ENCODE measurements at regions not wholly inside any gene's neighbourhood (a gene's known extent, or its start where the extent isn't known, plus 50 kb on each side); places are given as distances from the start of the nearest gene placed in this dataset.

- TF ChIP-seq SIN3A (IDR thresholded peaks at IDR 0.05; ENCODE audit: borderline replicate concordance, insufficient read depth, low read length) = no peak
- no peak for TF ChIP-seq POLR2AphosphoS5 (IDR thresholded peaks at IDR 0.05; ENCODE audit: low read depth, low read length)
- no peak for TF ChIP-seq REST (IDR thresholded peaks at IDR 0.05; ENCODE audit: insufficient read depth in 1 of 2, low read depth in 2 of 2, low read length in 2 of 2)
Observed at GRCh38 chr6:138688580-138688979, 85.0 kb upstream of the CCDC28A start.

- TF ChIP-seq SIN3A (IDR thresholded peaks at IDR 0.05; ENCODE audit: borderline replicate concordance, insufficient read depth, low read length) = peak; percentile 45; the same call in 1 of the 2 replicates
- no peak for TF ChIP-seq REST (IDR thresholded peaks at IDR 0.05; ENCODE audit: insufficient read depth in 1 of 2, low read depth in 2 of 2, low read length in 2 of 2)
Observed at GRCh38 chr6:138689849-138690248, 83.7 kb upstream of the CCDC28A start.

GRCh38 chr6:138690975-138691594 is 82.5 kb upstream of the CCDC28A start:
- TF ChIP-seq SIN3A (IDR thresholded peaks at IDR 0.05; ENCODE audit: borderline replicate concordance, insufficient read depth, low read length) (no peak), FOXP2 (optimal IDR thresholded peaks at IDR 0.05; ENCODE audit: borderline replicate concordance, extremely low read depth, extremely low read length, insufficient read depth) (no peak), TAF1 (IDR thresholded peaks at IDR 0.05; ENCODE audit: borderline replicate concordance, insufficient read depth, low read length) (no peak), REST (IDR thresholded peaks at IDR 0.05; ENCODE audit: insufficient read depth in 1 of 2, low read depth in 2 of 2, low read length in 2 of 2) (no peak), POLR2AphosphoS5 (IDR thresholded peaks at IDR 0.05; ENCODE audit: low read depth, low read length) (no peak)

- TF ChIP-seq TAF1 (IDR thresholded peaks at IDR 0.05; ENCODE audit: borderline replicate concordance, insufficient read depth, low read length) = peak; percentile 10; the same call in 1 of the 2 replicates
- peak; percentile 31; the same call in 1 of the 2 replicates for TF ChIP-seq SIN3A (IDR thresholded peaks at IDR 0.05; ENCODE audit: borderline replicate concordance, insufficient read depth, low read length)
- no peak for TF ChIP-seq FOXP2 (optimal IDR thresholded peaks at IDR 0.05; ENCODE audit: borderline replicate concordance, extremely low read depth, extremely low read length, insufficient read depth)
Observed at GRCh38 chr6:138691595-138692057, 81.9 kb upstream of the CCDC28A start.

GRCh38 chr6:138692058-138692977 is 81.3 kb upstream of the CCDC28A start:
- TF ChIP-seq TAF1 (IDR thresholded peaks at IDR 0.05; ENCODE audit: borderline replicate concordance, insufficient read depth, low read length) (peak; percentile 22; the same call in 1 of the 2 replicates), REST (IDR thresholded peaks at IDR 0.05; ENCODE audit: insufficient read depth in 1 of 2, low read depth in 2 of 2, low read length in 2 of 2) (0 out of 4 replicates have a peak, but pooled peaks of 1 of the 2 experiments have one; percentile 6), FOXP2 (optimal IDR thresholded peaks at IDR 0.05; ENCODE audit: borderline replicate concordance, extremely low read depth, extremely low read length, insufficient read depth) (peak; percentile 72), POLR2AphosphoS5 (IDR thresholded peaks at IDR 0.05; ENCODE audit: low read depth, low read length) (peak; percentile 39), SIN3A (IDR thresholded peaks at IDR 0.05; ENCODE audit: borderline replicate concordance, insufficient read depth, low read length) (no peak)

Data from PFSK-1 (cell line).